Ishikawa (cell line): ENCODE measurements at regions not wholly inside any gene's neighbourhood (a gene's known extent, or its start where the extent isn't known, plus 50 kb on each side); places are given as distances from the start of the nearest gene placed in this dataset.

Source experiments
- CEBPB ChIP-seq: IDR thresholded peaks from 2 replicates; pipeline ENCODE4 v1.6.1; 2012
- CREB1 ChIP-seq: IDR thresholded peaks from 2 replicates; pipeline ENCODE4 v1.6.1; 2012; ENCODE audit warnings: low read depth
- EGR1 ChIP-seq: IDR thresholded peaks from 2 replicates; pipeline ENCODE4 v1.6.1; 2012
- EP300 ChIP-seq: IDR thresholded peaks from 2 replicates; pipeline ENCODE4 v1.6.1; 2012; ENCODE audit warnings: borderline replicate concordance
- FOXM1 ChIP-seq: IDR thresholded peaks from 2 replicates; pipeline ENCODE4 v1.6.1; 2012; ENCODE audit warnings: low read depth, borderline replicate concordance
- MAX ChIP-seq: IDR thresholded peaks from 2 replicates; pipeline ENCODE4 v1.6.1; 2012
- NFIC ChIP-seq: IDR thresholded peaks from 2 replicates; pipeline ENCODE4 v1.6.1; 2012
- RAD21 ChIP-seq: IDR thresholded peaks from 2 replicates; pipeline ENCODE4 v1.6.1; 2012; ENCODE audit warnings: low read depth
- REST ChIP-seq: IDR thresholded peaks from 2 replicates; pipeline ENCODE4 v1.6.1; 2012; ENCODE audit warnings: low read depth, mild to moderate bottlenecking
- TAF1 ChIP-seq: IDR thresholded peaks from 2 replicates; pipeline ENCODE4 v1.6.1; 2012; ENCODE audit warnings: low read depth, mild to moderate bottlenecking
- TCF12 ChIP-seq: IDR thresholded peaks from 2 replicates; pipeline ENCODE4 v1.6.1; 2012; ENCODE audit warnings: low read depth
- TEAD4 ChIP-seq: IDR thresholded peaks from 2 replicates; pipeline ENCODE4 v1.6.1; 2012
- USF1 ChIP-seq: IDR thresholded peaks from 2 replicates; pipeline ENCODE4 v1.6.1; 2012
- YY1 ChIP-seq: IDR thresholded peaks from 2 replicates; pipeline ENCODE4 v1.6.1; 2012; ENCODE audit warnings: low read depth
- ZBTB7A ChIP-seq: IDR thresholded peaks from 2 replicates; pipeline ENCODE4 v1.6.1; 2012; ENCODE audit warnings: low read depth

GRCh38 chr13:78784014-78784750, 125.2 kb upstream of the OBI1 start:
- TF ChIP-seq TCF12, result no peak
- TF ChIP-seq USF1, result no peak
- TF ChIP-seq TAF1, result no peak
- TF ChIP-seq ZBTB7A, result no peak
- no peak for TF ChIP-seq FOXM1
- TF ChIP-seq RAD21, result no peak
- no peak for TF ChIP-seq NFIC
- no peak for TF ChIP-seq CEBPB
- no peak for TF ChIP-seq EP300
- TF ChIP-seq YY1, result no peak
- no peak for TF ChIP-seq TEAD4
- TF ChIP-seq CREB1, result no peak
- TF ChIP-seq EGR1, result no peak
- TF ChIP-seq MAX, result no peak
- TF ChIP-seq REST, result no peak

- no peak for TF ChIP-seq CEBPB
- no peak for TF ChIP-seq USF1
- TF ChIP-seq TEAD4, result no peak
- TF ChIP-seq REST, result no peak
- TF ChIP-seq CREB1, result no peak
- TF ChIP-seq RAD21, result no peak
- no peak for TF ChIP-seq FOXM1
- TF ChIP-seq EGR1, result no peak
- no peak for TF ChIP-seq TAF1
- TF ChIP-seq NFIC, result no peak
- TF ChIP-seq EP300, result no peak
- TF ChIP-seq MAX, result no peak
- TF ChIP-seq ZBTB7A, result no peak
- TF ChIP-seq TCF12, result no peak
- no peak for TF ChIP-seq YY1
These were observed 121.8 kb upstream of the OBI1 start for GRCh38 chr13:78780708-78781107.

GRCh38 chr13:78779608-78780007, 120.7 kb upstream of the OBI1 start:
- TF ChIP-seq RAD21, result no peak
- TF ChIP-seq CREB1, result no peak
- TF ChIP-seq USF1, result no peak
- TF ChIP-seq ZBTB7A, result no peak
- TF ChIP-seq EP300, result no peak
- TF ChIP-seq REST, result no peak
- TF ChIP-seq TEAD4, result no peak
- TF ChIP-seq CEBPB, result no peak
- TF ChIP-seq NFIC, result no peak
- no peak for TF ChIP-seq TCF12
- no peak for TF ChIP-seq TAF1
- no peak for TF ChIP-seq MAX

- TF ChIP-seq TEAD4, result no peak
- TF ChIP-seq EP300, result no peak
- TF ChIP-seq EGR1, result no peak
- TF ChIP-seq NFIC, result no peak
- no peak for TF ChIP-seq CREB1
- no peak for TF ChIP-seq TCF12
- no peak for TF ChIP-seq FOXM1
- TF ChIP-seq ZBTB7A, result no peak
- TF ChIP-seq MAX, result no peak
- TF ChIP-seq CEBPB, result no peak
- no peak for TF ChIP-seq USF1
- no peak for TF ChIP-seq REST
- no peak for TF ChIP-seq TAF1
- TF ChIP-seq YY1, result no peak
- TF ChIP-seq RAD21, result no peak
These were observed 119.0 kb upstream of the OBI1 start for GRCh38 chr13:78777976-78778375.
